ENCODE measurements at regions not wholly inside any gene's neighbourhood (a gene's known extent, or its start where the extent isn't known, plus 50 kb on each side); places are given as distances from the start of the nearest gene placed in this dataset.

- Histone ChIP-seq H3K36me3 (replicated peaks in 1 of 2; ENCODE audit: control extremely low read depth in 1 of 2, control insufficient read depth in 1 of 2, extremely low read depth in 1 of 2, insufficient read depth in 2 of 2, low read length in 1 of 2) (no peaks in the 10 kb centered on the region), H3K9me3 (ENCODE audit: control extremely low read depth in 1 of 3, control insufficient read depth in 2 of 3, insufficient read depth in 1 of 3, low read length in 2 of 3) (no peaks in the 10 kb centered on the region), H3K79me2 (ENCODE audit: control insufficient read depth, insufficient read depth, low read length) (no peaks in the 10 kb centered on the region), H2AFZ (ENCODE audit: insufficient read depth, low read depth, low read length, poor library complexity, severe bottlenecking) (no peak overlapping the region), H3K9ac (ENCODE audit: low read length) (no peak overlapping the region), H3K27me3 (replicated peaks in 1 of 4; ENCODE audit: control extremely low read depth in 1 of 4, control insufficient read depth in 3 of 4, insufficient read depth in 4 of 4, low read length in 3 of 4) (no peaks in the 10 kb centered on the region), H3K4me1 (ENCODE audit: control insufficient read depth in 2 of 2, insufficient read depth in 2 of 2, low read length in 2 of 2) (no peaks in the 10 kb centered on the region), H4K20me1 (ENCODE audit: control insufficient read depth, insufficient read depth, low read length, poor library complexity, severe bottlenecking) (no peaks in the 10 kb centered on the region), H3K4me2 (replicated peaks; ENCODE audit: low read depth, low read length, poor library complexity, severe bottlenecking) (no peak overlapping the region), H3K27ac (ENCODE audit: low read length in 2 of 2) (no peak overlapping the region), H3K4me3 (ENCODE audit: control extremely low read depth in 1 of 5, extremely low read depth in 1 of 5, insufficient read depth in 1 of 5, low read depth in 2 of 5, low read length in 4 of 5) (no peak overlapping the region)
- intact Hi-C loops (cut with micrococcal nuclease): no loop called here
- no peak overlapping the region for H3K27ac Mint-ChIP-seq
- H3K4me1 Mint-ChIP-seq: no peaks in the 10 kb centered on the region
- TF ChIP-seq EZH2 (IDR thresholded peaks at IDR 0.05; ENCODE audit: borderline replicate concordance, insufficient read depth, low read depth, low read length, poor library complexity, severe bottlenecking) (no peak), CTCF (IDR thresholded peaks at IDR 0.05) (no peak)
- no peak overlapping the region for H3K4me3 Mint-ChIP-seq
- CTCF ChIA-PET: no interaction called here
- no peak for ATAC-seq (ENCODE audit: low read depth)
- no CpG with 5 or more reads among the region's 1 CpG for WGBS (ENCODE audit: insufficient coverage)
- H3K9me3 Mint-ChIP-seq (ENCODE audit: insufficient read depth): no peaks in the 10 kb centered on the region
- no peak for DNase-seq
- POLR2A ChIA-PET: no interaction called here
- peaks cover 13% of the 10 kb centered on the region for H3K27me3 Mint-ChIP-seq
Measured at GRCh38 chr13:29975283-29975682, 124.9 kb upstream of the UBL3 start.

- peaks cover 11% of the 10 kb centered on the region for H3K27me3 Mint-ChIP-seq
Measured at GRCh38 chr13:29969286-29969685, 118.9 kb upstream of the UBL3 start.

More at GRCh38 chr13:29969286-29969685, 118.9 kb upstream of the UBL3 start:
- no peaks in the 10 kb centered on the region for H3K4me1 ChIP-seq (ENCODE audit: control insufficient read depth in 2 of 2, insufficient read depth in 2 of 2, low read length in 2 of 2)
- CTCF ChIA-PET: no interaction called here
- no peaks in the 10 kb centered on the region for H3K27me3 ChIP-seq (replicated peaks in 1 of 4; ENCODE audit: control extremely low read depth in 1 of 4, control insufficient read depth in 3 of 4, insufficient read depth in 4 of 4, low read length in 3 of 4)
- no peak overlapping the region for H3K27ac ChIP-seq (ENCODE audit: low read length in 2 of 2)
- H3K4me3 ChIP-seq (ENCODE audit: control extremely low read depth in 1 of 5, extremely low read depth in 1 of 5, insufficient read depth in 1 of 5, low read depth in 2 of 5, low read length in 4 of 5): no peak overlapping the region
- intact Hi-C loops (cut with micrococcal nuclease): no loop called here
- H4K20me1 ChIP-seq (ENCODE audit: control insufficient read depth, insufficient read depth, low read length, poor library complexity, severe bottlenecking): no peaks in the 10 kb centered on the region
- no peak for TF ChIP-seq EZH2 (IDR thresholded peaks at IDR 0.05; ENCODE audit: borderline replicate concordance, insufficient read depth, low read depth, low read length, poor library complexity, severe bottlenecking)
- TF ChIP-seq CTCF (IDR thresholded peaks at IDR 0.05): no peak
- no peak for DNase-seq
- WGBS (ENCODE audit: insufficient coverage): 90% methylated on average over 4 of the region's 5 CpGs
- H3K4me1 Mint-ChIP-seq: no peaks in the 10 kb centered on the region
- H2AFZ ChIP-seq (ENCODE audit: insufficient read depth, low read depth, low read length, poor library complexity, severe bottlenecking): no peak overlapping the region
- no peak overlapping the region for H3K27ac Mint-ChIP-seq
- no peak overlapping the region for H3K4me3 Mint-ChIP-seq
- no peak overlapping the region for H3K4me2 ChIP-seq (replicated peaks; ENCODE audit: low read depth, low read length, poor library complexity, severe bottlenecking)
- H3K79me2 ChIP-seq (ENCODE audit: control insufficient read depth, insufficient read depth, low read length): no peaks in the 10 kb centered on the region
- H3K9me3 ChIP-seq (ENCODE audit: control extremely low read depth in 1 of 3, control insufficient read depth in 2 of 3, insufficient read depth in 1 of 3, low read length in 2 of 3): peaks cover 0 to 2% (median 0%) of the 10 kb centered on the region in 3 donors
- POLR2A ChIA-PET: no interaction called here
- peaks cover 3% of the 10 kb centered on the region for H3K9me3 Mint-ChIP-seq (ENCODE audit: insufficient read depth)
- ATAC-seq (ENCODE audit: low read depth): no peak
- no peak overlapping the region for H3K9ac ChIP-seq (ENCODE audit: low read length)
- no peaks in the 10 kb centered on the region for H3K36me3 ChIP-seq (replicated peaks in 1 of 2; ENCODE audit: control extremely low read depth in 1 of 2, control insufficient read depth in 1 of 2, extremely low read depth in 1 of 2, insufficient read depth in 2 of 2, low read length in 1 of 2)

All from B cell (primary cell).